GM12878 (cell line): ENCODE measurements at regions not wholly inside any gene's neighbourhood (a gene's known extent, or its start where the extent isn't known, plus 50 kb on each side); places are given as distances from the start of the nearest gene placed in this dataset.

Source experiments
- CEBPB ChIP-seq, 2 experiments: fragments of 150-350 bp in 1 of 2; IDR thresholded peaks; 2 replicates each; pipeline ENCODE4 v1.6.1; 2012 to 2014; ENCODE audit warnings: low read depth in 2 of 2, low read length in 2 of 2, borderline replicate concordance in 1 of 2, inconsistent platforms in 1 of 2
- EGR1 ChIP-seq, 2 experiments: IDR thresholded peaks; 1 replicate in 1 of 2; 2 replicates in 1 of 2; pipeline ENCODE4 v1.6.1; 2011 to 2012; ENCODE audit warnings: low read depth in 2 of 2, low read length in 2 of 2, borderline replicate concordance in 1 of 2, mild to moderate bottlenecking in 1 of 2, moderate library complexity in 1 of 2
- KAT2A ChIP-seq: conservative IDR thresholded peaks from 2 replicates; pipeline ENCODE4 v1.6.1; 2011; ENCODE audit warnings: low read depth, low read length; ENCODE audit not compliant: control insufficient read depth
- POLR2AphosphoS5 ChIP-seq: IDR thresholded peaks from 2 replicates; pipeline ENCODE4 v1.6.1; 2011; ENCODE audit warnings: mild to moderate bottlenecking, low read length, inconsistent platforms
- SIN3A ChIP-seq: IDR thresholded peaks from 2 replicates; pipeline ENCODE4 v1.6.1; 2012; ENCODE audit warnings: low read depth, low read length, improper control_type of control experiment
- TF ChIP-seq, protein P1 (sequence below): IDR thresholded peaks from 2 replicates; pipeline ENCODE4 v1.6.1; 2011; ENCODE audit warnings: borderline replicate concordance, low read depth, mild to moderate bottlenecking, moderate library complexity, low read length; ENCODE audit not compliant: insufficient read depth, poor library complexity, severe bottlenecking
- TF ChIP-seq, protein P2 (sequence below): IDR thresholded peaks from 2 replicates; pipeline ENCODE4 v1.6.1; 2012; ENCODE audit warnings: low read depth, low read length, improper control_type of control experiment

DNA sequence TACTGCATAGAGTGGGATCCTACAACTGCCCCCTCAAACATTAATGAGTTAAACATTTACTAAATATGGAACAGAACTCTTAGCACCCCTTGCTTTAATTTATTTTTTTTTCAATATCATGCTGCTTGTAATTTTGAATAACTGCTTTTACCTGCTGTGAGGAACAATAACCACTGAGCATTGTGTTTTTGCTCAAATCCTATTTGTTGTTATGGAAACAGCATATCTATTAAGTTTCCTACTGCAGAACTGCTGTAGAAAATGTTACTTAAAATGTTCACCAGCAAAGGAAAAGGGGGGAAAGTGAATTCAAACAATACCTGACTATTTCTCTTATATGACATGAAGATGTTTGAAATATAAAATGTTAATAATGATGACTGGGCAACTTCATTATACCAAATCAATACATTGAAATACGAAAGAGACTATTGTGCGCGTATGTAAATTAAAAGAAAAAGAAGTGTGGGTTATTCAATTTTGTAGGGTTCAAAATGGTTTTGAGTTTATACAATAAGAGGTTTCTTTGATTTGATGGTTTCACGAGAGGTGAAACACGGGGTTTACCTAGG is 1043.8 kb upstream of the NUDT12 start:
- TF ChIP-seq, protein P1, sequence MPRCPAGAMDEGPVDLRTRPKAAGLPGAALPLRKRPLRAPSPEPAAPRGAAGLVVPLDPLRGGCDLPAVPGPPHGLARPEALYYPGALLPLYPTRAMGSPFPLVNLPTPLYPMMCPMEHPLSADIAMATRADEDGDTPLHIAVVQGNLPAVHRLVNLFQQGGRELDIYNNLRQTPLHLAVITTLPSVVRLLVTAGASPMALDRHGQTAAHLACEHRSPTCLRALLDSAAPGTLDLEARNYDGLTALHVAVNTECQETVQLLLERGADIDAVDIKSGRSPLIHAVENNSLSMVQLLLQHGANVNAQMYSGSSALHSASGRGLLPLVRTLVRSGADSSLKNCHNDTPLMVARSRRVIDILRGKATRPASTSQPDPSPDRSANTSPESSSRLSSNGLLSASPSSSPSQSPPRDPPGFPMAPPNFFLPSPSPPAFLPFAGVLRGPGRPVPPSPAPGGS = no peak
- TF ChIP-seq KAT2A (no peak), SIN3A (no peak), CEBPB (IDR thresholded peaks at IDR 0.05; ENCODE audit: borderline replicate concordance in 1 of 2, low read depth in 2 of 2, low read length in 2 of 2) (no peak), POLR2AphosphoS5 (no peak), EGR1 (IDR thresholded peaks at IDR 0.05; ENCODE audit: borderline replicate concordance in 1 of 2, low read depth in 2 of 2, low read length in 2 of 2) (no peak)
- TF ChIP-seq, protein P2, sequence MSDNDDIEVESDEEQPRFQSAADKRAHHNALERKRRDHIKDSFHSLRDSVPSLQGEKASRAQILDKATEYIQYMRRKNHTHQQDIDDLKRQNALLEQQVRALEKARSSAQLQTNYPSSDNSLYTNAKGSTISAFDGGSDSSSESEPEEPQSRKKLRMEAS = no peak
